ENCODE measurements at regions not wholly inside any gene's neighbourhood (a gene's known extent, or its start where the extent isn't known, plus 50 kb on each side); places are given as distances from the start of the nearest gene placed in this dataset.

GRCh38 chr6:100266494-100267401 is 198.0 kb downstream of the SIM1 start:
- TF ChIP-seq POLR2AphosphoS5 (IDR thresholded peaks at IDR 0.05; ENCODE audit: low read depth, low read length) (no peak), SIN3A (IDR thresholded peaks at IDR 0.05; ENCODE audit: borderline replicate concordance, insufficient read depth, low read length) (no peak), TAF1 (IDR thresholded peaks at IDR 0.05; ENCODE audit: borderline replicate concordance, insufficient read depth, low read length) (no peak), REST (IDR thresholded peaks at IDR 0.05; ENCODE audit: insufficient read depth in 1 of 2, low read depth in 2 of 2, low read length in 2 of 2) (no peak)
